Astrocyte of the spinal cord (primary cell): ENCODE measurements at regions not wholly inside any gene's neighbourhood (a gene's known extent, or its start where the extent isn't known, plus 50 kb on each side); places are given as distances from the start of the nearest gene placed in this dataset.

Source experiments
- DNase-seq: peaks from one replicate; pipeline ENCODE4 v3.0.0; 2011; ENCODE audit warnings: low read depth, low spot score
- H3K4me3 ChIP-seq: 2 replicates; pipeline ENCODE4 v1.5.1; 2011; ENCODE audit warnings: low read depth, mild to moderate bottlenecking, low read length, moderate library complexity
- in situ Hi-C: cut with HindIII; loops from 2 replicates; pipeline ENCODE4 v1.10.0; 2017; ENCODE audit warnings: low sequenced_read_pairs
- TF ChIP-seq, protein P1 (sequence below): IDR thresholded peaks from 2 replicates; pipeline ENCODE4 v1.5.1; 2012; ENCODE audit warnings: low read depth, mild to moderate bottlenecking, low read length, inconsistent platforms

DNA sequence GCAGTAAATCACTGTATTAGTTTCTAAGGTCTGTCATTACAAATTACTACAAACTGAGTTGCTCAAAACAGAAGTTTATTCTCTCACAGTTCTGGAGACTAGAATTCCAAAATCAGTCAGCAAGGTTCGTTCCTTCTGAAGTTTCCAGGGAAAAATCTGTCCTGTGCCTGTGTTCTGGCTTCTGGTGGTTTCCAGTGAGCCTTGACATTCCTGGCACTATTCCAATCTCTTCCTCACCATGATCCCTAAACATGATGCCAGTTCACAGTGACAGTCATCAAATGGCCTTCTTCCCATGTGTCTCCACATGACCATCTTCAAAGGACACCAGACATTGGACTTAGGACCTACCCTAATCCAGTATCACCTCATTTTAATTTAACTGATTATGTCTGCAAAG lies 351.4 kb downstream of the PLK2 start:
- in situ Hi-C loops = no loop called here
- DNase-seq = no peak
- TF ChIP-seq, protein P1, sequence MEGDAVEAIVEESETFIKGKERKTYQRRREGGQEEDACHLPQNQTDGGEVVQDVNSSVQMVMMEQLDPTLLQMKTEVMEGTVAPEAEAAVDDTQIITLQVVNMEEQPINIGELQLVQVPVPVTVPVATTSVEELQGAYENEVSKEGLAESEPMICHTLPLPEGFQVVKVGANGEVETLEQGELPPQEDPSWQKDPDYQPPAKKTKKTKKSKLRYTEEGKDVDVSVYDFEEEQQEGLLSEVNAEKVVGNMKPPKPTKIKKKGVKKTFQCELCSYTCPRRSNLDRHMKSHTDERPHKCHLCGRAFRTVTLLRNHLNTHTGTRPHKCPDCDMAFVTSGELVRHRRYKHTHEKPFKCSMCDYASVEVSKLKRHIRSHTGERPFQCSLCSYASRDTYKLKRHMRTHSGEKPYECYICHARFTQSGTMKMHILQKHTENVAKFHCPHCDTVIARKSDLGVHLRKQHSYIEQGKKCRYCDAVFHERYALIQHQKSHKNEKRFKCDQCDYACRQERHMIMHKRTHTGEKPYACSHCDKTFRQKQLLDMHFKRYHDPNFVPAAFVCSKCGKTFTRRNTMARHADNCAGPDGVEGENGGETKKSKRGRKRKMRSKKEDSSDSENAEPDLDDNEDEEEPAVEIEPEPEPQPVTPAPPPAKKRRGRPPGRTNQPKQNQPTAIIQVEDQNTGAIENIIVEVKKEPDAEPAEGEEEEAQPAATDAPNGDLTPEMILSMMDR = no peak
- H3K4me3 ChIP-seq = no peak overlapping the region

DNA sequence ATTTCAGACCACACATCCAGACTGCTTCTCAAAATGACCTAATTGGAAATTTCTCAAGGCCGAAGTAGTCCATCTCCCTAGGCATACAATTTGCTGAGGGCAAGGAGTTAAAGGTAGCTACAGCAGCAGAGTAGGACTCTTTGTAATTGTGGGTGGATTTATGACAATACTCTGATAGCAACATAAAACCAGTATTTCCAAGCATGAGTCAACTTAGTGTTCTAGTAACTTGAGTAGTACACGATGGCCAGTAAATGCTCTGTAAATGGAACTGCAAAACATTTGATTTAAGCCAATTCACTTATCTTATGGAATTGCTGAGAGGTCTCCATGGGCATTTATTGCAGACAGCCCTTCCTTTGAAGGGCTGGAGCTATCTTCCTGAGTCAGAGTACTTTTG lies 352.2 kb downstream of the PLK2 start:
- in situ Hi-C loops = no loop called here
- no peak overlapping the region for H3K4me3 ChIP-seq
- DNase-seq = peak; percentile 44
- TF ChIP-seq, protein P1 = no peak

DNA sequence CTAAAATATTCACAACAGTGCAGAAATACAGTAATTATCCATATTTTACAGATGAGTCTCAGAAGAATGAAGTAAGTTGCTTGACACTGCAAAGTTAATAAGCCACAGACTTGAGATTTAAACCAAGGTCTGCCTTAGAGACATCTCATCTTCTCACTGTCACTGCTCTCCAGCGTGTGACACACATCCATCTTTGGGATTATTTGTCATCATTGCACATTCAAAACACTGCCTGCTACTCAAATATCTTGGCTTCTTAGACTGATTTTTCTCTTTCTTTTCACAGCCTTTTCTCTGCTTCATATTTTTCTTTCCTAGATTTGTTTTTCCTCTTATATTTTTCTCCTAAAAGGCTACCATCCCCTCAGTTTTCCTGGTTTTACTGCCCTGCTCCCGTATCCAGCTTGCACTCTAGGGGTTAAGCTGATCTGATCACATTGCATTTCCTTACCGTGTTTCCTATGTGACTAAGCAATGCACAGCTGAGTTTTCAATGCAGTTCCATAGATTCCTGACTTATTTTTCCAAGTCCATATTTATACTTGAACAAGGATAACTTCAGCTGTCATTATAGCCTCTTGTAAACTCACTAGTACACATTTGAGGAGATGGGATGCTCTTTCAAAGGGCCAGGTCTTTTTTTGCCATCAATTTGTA lies 353.0 kb downstream of the PLK2 start:
- no peak overlapping the region for H3K4me3 ChIP-seq
- in situ Hi-C loops = no loop called here
- TF ChIP-seq, protein P1 = no peak
- DNase-seq = no peak

GRCh38 chr5:58105836-58106235 lies 354.1 kb downstream of the PLK2 start:
- TF ChIP-seq, protein P1 = no peak
- DNase-seq = no peak
- no peak overlapping the region for H3K4me3 ChIP-seq
- in situ Hi-C loops = no loop called here

- no peak for DNase-seq
- in situ Hi-C loops = no loop called here
- TF ChIP-seq, protein P1 = no peak
- no peak overlapping the region for H3K4me3 ChIP-seq
These were observed 360.6 kb downstream of the PLK2 start for GRCh38 chr5:58099257-58099656.

GRCh38 chr5:58094031-58094430 lies 365.9 kb downstream of the PLK2 start:
- H3K4me3 ChIP-seq = no peak overlapping the region
- in situ Hi-C loops = no loop called here
- TF ChIP-seq, protein P1 = no peak
- no peak for DNase-seq

- no peak overlapping the region for H3K4me3 ChIP-seq
- TF ChIP-seq, protein P1 = no peak
- no peak for DNase-seq
- in situ Hi-C loops = no loop called here
These were observed 369.2 kb downstream of the PLK2 start for GRCh38 chr5:58090704-58091103.
